ENCODE measurements at regions not wholly inside any gene's neighbourhood (a gene's known extent, or its start where the extent isn't known, plus 50 kb on each side); places are given as distances from the start of the nearest gene placed in this dataset.
"Not testable (repeated sequence)": the region's sequence is repeated elsewhere in the genome, so short reads cannot be mapped to it uniquely, and the experiment has no call there.

DNA sequence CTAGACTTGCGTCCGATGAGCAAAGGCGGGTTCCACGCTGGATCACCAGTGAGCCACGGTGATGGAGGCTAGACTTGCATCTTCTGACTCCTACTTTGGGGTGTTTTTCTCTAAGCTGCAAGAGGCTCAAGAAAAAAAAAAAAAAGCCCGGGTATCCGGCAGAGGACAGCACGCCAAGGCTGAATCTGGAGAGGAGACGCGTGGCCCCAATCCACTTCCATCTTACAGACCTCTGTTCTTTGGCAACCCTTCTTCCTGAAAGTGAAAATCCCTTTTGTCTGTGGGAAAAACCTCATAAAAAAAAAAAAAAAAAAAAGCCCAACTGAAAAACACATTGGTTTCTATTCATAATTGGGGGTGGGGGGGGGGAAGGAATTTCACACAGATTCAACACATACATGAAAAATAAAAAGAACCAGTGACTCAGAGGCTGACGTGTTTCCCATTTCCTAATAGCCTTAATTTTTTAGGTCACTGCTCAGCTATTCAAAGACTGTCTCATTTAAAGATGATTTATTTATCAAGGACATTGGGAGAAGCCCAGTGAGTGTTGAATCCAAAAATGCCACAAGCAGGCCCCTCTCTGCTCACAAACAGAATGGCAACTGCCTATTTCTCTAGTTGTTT, 258.3 kb downstream of the FOXL1 start:
- no peak for DNase-seq

DNA sequence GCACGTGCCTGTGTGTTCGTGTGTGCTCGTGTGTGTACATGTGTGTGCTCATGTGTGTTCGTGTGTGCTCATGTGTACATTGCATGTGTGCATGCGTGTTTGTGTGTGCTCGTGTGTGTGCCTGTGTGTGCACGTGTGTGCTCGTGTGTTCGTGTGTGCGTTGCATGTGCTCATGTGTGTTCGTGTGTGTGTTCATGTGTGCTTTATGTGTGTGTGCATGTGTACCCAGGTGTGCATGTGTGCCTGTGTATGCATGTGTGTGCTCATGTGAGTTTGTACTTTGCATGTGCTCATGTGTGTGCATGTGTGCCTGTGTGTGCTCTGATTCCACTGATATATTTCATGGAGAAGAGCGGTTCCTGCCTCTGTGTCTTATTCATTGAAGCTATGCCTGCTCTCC, 265.5 kb downstream of the FOXL1 start:
- DNase-seq = no peak

DNA sequence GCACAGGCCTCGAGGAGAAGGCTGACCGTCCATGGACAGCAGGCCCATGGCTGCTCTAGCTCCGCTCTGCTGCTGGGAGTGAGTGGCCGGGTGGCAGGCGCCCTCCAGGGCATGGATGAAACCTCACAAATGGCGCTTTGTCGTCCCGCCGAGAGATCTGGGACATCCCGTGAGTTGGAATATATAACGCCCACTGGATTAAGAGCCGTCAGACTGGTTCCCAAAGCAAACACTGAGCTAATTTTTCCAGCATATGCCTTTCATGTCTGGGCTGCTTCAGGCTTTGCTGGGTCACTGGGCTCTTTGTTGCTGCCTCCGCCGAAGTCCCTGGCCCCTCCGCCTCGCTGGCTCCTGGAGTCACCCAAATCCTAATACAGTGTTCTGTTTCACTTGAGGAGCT, 266.3 kb downstream of the FOXL1 start:
- no peak for DNase-seq

DNA sequence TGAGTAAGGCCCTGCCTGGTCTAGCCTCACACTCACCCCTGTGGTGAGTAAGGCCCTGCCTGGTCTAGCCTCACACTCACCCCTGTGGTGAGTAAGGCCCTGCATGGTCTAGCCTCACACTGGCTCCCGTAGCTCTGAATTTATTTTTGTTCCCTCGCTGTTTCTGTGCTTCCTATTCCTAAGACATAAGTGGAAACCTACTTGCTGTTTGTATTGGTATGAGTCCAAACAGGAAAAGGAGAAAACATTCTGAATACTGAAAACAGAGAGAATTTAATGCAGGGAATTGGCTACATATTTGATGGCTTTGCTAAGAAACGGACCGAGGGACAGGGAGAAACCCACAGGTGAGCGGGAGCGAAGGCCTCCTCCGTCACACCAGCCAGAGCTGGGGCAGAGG, 267.8 kb downstream of the FOXL1 start:
- DNase-seq = no peak

DNA sequence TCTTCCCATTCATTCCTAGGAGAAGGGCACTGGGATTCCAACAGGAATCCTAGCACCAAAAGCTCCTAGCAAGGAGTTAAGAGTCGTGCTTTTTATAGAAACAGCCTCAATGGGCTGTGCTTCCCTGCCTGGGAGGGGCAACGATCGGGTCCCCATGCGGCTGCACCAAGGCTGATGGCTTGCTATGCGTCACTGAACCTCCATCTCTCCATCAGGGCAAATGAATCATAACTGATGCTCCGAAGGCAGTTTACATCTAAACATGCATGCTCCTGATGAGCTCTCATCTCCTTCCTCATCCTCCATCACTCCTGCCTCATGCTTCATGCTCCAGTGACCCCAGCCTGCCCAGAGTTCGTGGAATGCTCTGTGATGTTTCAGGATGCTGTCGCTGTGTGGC, 270.5 kb downstream of the FOXL1 start:
- DNase-seq = no peak

DNA sequence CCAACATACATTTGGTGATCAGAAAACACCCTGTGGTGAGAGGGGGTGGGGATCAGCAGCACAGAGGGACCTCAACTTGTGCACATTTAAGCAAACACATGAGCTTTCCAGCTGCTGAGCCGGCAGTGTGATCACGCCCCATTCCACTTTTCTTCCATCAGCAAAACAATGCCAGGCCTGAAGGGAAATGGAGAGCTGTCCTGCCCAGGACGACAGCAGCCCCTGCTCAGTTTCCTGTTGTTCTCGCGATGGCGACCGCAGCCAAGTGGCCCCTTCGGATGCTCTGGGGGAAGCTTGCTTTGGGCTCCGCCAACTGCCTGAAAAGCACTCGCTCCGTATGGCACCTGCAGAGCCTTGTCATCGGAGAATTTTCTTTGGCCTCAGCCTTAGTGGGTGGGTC, 272.3 kb downstream of the FOXL1 start:
- DNase-seq = no peak

DNA sequence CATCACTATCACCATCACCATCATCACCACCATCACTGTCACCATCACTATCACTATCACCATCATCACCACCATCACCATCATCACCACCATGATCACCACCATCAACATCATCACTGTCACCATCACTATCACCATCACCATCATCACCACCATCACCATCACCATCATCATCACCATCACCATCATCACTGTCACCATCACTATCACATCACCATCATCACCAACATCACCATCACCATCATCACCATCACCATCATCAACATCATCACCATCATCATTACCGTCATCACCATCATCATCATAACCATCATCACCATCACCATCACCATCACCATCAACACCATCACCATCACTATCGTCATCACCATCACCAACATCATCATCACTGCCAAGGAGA, 273.8 kb downstream of the FOXL1 start:
- no peak for DNase-seq

DNA sequence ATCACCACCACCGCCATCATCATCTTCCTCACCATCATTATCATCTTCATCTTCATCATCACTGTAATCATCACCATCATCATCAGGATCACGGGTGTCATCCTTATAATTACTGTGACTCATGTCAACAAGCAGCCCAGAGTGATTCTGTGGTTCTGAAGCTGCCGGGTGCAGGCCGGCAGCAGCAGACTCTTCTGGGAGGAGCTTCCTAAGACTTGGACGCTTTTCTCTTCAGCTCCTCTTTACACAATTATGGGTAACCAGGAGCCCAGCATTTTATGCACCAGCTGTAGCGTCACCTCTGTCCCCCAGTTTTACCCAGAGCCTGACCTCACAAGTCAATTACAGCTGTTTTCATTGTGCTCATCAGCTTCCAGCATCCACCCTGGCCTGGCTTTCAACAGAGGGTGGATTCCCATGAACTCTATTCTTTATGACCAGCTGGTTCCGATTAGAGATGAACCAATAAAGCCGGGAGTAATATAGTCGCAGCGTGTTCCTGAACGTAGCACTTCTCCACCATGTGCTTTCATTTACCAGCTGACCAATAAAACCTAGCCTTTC, 275.8 kb downstream of the FOXL1 start:
- DNase-seq = no peak

DNA sequence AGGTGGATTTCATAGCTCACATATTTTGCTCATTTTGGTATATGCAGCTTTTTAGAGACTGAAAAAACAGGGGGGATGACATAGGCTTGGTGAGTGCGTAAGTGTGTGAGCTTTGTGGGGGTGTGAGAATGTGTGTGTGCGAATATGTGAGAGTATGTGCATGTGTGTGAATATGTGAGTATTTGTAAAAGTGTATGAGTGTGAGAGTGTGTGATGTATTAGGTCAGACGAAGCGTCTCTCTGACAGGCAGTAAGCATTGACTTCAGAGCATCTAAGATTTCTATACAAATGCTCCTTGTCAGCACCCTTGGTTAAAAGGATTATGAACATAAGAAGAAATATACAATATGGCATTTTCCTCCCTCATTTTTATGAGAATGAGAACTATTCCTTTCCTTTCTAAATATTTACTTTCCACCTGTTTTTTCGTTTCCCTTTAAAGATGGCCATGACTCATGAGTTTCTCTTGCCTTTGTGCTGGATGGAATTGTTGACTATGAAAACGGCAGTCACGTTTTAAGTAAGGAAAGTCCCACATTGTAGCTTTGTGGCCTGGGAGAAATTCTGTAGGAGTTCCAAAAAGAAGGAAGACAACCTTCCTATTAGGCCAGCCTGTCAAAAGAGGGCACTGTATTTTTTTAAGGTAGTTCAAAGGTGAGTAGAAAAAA, 276.4 kb downstream of the FOXL1 start:
- DNase-seq = no peak

DNA sequence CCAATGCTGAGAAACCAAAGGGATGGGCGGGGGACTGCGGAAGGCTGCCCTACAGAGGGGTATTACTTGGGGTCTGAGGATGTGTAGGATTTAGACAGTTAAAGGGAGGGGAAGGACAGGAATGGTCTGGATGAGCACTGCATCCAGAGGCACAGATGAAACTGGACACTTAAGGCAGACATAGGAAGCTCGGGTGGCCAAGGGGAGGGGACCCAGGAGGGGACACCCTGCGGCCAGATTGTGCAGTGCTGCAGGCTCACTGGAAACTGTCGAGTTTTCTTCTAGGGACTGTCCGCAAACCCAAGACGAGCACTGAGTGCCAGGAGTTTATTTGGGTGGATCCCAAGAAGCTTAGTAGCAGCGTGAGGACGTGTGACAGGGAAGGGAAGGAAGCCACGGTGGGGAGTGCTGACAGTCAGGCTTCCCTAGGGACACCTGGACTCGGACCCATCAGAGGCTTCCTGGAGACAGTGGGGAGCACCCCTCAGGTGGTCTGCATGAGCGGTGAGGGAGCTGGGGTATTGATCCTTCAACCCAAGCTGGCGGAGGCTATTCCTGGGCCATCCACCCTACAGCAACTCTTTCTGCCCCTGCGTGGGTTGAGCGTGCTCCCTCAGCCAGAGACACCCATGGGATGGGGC, 278.7 kb downstream of the FOXL1 start:
- DNase-seq = no peak

DNA sequence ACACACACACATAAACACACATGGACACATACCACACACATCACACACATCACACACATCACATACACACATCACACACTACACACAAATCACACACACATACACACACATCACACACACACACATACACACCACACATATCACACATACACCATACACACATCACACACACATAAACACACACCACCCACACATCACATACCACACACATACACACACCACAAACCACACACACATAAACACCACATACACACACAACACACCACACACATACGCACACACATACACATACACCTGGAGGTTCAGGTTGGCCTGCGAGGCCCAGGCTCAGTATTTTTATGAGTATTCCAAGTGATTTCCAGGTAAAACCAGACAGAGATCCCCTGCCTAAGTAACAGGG, 279.5 kb downstream of the FOXL1 start:
- DNase-seq = no peak

DNA sequence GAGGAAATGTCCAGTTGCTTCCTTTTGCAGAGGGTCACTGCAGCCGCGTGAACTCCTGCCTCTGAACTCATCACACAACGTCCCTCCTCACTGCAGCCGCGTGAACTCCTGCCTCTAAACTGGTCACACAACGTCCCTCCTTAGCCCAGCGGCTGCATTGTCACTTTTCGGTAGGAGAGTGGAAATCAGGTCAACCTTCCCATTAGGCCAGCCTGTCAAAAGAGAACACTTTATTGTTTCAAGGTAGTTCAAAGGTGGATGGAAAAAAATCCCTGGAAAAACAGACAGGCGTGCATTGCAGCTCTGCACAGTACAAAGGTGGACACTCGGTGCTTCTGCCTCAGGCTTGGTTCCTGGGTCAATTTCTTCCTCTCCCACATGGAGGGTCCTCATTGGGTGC, 280.2 kb downstream of the FOXL1 start:
- DNase-seq = no peak

DNA sequence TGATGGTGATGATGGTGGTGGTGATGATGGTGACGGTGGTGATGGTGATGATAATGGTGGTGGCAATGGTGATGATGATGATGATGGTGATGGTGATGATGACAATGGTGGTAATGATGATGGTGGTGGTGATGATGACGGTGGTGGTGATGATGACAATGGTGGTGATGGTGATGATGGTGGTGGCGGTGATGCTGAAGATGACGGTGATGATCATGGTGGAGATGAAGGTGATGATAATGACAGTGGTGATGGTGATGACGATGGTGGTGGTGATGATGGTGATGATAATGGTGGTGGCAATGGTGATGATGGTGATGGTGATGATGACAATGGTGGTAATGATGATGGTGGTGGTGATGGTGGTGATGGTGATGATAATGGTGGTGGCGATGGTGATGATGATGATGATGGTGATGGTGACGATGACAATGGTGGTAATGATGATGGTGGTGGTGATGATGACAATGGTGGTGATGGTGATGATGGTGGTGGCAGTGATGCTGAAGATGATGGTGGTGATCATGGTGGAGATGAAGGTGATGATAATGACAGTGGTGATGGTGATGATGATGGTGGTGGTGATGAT, 283.0 kb downstream of the FOXL1 start:
- DNase-seq = not testable (repeated sequence)

DNA sequence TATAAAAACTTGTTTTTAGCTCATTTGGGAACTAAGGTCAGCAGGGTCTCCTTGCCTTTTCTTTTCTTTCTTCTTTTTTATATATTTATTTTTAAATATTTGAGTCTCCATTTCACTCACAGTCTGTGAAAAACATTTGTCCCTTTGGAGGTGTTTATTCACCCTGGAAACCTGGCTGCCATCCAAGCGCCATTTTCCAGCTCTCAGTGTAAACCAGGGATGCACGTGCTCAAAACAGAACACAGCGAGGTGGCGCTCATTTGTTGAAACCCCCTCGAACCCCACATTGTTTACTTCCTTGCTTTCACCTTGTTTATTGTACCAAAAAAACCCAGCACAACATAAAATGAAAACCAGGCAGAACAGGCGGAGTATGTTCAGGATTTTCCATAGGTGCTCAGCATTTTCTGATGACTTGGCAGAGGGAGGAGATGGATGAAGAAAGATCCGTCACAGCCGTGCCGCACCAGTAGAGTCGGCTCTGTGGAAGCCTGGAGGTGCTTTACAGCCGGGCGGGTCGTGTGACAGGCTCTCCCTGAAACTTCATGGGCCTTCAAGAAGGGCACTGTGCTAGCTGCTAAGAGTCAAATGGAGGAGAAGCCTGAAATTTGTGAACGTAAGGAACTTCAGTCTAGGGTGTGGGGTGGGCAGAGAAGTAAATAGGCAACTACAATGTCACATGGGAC, 284.4 kb downstream of the FOXL1 start:
- DNase-seq = no peak

DNA sequence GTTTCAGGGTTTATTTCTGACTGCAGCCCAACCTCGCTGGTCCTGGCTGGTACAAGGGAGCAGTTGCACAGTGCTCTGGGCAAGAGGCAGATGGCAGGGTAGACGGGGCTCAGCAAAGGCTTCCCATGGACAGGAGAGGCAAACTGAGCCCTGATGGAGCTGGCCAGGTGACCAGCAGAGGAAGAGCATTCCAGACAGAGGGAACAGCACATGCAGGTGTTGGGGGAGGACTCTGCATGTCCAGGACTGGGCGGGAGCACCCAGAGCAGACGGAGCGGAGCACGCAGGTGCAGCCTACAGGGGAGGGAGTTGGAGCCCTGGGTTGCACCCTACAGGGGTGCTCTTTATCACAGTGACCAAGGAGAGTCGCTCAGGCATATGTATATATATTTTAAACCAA, 285.3 kb downstream of the FOXL1 start:
- no peak for DNase-seq

DNA sequence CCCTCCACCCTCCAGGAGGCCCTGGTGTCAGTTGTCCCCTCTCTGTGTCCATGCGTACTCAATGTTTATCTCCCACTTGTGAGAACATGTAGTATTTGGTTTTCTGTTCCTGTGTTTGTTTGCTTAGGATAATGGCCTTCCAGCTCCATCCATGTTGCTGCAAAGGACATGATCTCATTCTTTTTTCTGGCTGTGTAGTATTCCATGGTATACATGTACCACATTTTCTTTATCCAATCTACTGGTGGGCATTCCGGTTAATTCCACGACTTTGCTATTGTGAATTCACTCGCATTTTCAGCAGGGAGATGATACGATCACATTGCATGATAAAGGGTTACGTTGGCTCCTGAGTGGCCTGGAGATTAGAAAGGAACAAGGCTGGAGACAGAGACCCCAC, 286.2 kb downstream of the FOXL1 start:
- no peak for DNase-seq

DNA sequence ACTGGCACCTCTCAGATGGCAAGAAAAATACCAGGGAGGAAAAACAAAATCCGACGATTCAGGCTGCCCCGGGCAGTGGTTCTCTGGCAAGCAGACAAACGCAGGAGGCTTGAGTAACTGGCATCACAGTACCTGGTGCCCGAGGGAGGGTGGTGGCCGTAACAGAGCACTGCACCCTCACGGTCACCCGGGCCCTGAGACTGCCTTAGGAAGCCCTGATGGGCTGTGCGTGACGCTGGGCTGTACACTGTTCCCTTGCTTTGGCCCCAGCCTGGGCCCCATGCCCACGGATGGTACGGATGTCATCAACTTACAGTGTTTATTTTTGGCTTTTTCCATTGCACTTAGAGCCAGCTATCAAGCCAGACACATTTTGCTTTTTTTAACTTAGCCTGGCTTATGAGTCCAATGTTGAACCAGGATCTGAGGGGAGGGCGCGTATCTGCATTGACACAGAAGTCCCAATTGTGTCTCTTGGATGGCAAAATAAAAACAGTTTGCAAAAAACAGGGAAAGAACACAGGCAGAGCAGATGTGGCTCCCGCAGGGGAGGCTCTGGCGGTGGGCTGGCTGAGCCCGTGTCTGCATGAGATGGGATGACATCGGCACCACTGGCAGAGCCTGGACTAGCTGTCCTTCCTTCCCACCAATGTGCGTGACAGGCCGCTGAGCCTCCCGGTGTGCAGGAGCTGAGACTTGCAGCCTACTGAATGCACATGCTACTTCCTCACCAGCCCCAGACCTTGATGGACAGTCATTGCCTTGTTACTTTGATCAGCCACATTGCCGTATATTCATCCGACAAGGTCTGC, 287.7 kb downstream of the FOXL1 start:
- no peak for DNase-seq

DNA sequence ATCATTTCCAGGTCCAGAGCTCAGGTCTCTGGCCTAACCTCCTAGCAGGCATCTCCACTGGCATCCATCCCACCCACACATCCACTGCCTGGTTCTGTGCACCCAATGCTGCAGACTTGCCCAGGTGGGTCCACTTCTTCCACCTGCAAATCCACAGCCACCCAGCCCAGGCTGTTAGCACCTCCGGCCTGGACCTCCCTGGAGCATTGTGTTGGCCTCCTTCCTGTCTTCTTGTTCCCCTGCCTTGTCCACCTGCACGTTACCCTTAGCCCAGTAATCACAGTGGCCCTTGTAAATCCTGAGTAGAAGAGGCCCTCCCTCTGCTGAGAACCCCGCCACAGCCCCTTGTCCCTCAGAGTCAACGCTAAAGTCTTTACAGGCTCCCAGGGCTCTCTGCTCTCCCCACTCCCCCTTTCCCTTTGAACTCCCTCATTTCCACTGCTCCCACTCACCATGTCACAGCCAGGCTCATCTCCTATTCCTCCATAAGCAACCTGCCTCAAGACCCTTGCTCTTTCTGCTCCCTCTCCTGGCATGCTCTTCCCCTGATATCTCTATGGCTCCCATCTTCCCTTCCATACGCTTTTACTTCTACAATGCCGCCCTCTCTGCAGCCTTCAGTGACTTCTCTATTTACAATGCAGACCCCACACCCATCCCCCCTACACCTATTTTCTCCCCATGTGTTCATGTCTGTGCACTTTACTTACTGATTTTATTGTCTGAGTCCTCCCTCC, 288.8 kb downstream of the FOXL1 start:
- DNase-seq = no peak

DNA sequence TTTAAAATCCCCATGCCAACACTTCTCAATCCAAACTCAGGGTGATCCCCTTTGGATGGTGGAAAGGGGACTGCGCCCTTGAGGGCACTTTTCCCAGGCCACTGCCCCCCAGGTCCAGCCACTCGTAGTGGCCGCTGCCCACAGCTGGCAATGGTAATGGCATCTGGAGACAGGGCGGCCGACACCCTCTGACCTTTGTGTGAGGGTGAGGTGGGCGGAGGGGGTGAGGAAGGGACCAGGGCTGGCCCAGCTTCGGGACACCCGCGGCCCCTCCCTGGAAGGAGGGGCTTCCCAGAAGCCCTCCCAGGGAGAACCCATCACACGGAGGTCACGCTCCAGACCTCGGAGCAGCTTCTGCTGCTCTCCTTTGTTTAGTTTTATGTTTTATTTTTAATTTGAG, 289.7 kb downstream of the FOXL1 start:
- no peak for DNase-seq

DNA sequence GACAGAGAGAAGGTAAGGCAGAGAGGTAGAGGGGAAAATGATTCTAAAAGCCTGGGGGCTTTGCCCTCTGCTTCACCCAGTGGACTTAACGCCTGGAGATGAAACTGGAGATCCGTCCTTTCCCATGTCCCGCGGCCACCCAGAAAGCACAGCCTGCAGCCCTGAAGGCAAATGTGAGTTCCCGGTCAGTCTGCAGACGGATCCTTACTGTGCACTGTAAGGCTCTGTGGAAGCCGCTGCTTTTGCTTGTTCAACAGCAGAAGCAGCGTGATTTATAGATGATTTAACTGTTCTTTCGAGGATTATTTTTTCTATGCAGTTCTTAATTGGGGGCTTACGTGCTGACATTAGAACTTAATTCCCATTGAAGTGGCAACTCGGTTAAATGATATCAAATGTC, 290.4 kb downstream of the FOXL1 start:
- DNase-seq = no peak

DNA sequence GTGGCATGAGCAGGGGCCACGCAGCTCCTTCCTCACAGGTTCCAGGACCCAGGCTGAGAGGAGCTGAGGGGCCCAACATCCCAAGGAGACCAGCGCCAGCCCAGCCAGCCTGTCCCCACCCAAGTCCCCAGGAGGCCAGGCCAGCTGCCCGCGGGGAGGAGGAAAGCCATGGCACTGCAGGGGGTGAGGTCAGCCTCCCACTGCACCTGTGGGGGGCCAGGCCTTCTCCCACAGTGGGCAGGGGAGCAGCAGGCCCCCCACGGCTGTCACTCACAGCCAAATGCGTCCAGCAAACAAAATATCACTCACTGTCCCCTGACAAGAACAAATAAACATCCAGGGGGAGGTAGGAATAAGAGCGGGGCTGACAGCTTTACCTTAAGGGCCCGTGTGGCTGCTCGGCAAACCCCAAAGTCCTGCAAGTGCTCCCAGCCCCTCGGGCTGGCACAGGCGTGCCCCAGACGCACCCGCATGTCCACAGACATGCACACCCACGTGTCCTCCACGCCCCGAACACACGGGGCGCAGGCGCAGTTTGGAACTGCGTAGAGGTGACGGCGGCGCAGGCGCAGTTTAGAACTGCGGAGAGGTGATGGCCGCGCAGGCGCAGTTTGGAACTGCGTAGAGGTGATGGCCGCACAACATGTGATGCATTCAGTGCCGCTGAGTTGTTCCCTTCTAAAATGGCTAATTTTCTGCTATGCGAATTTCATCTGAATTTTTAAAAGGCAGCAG, 291.1 kb downstream of the FOXL1 start:
- DNase-seq = no peak

Data from CD4-positive, alpha-beta T cell treated with Interferon alpha-2 for 1 hour (primary cell).